Gastrocnemius medialis (tissue), 4 donors: ENCODE measurements at regions not wholly inside any gene's neighbourhood (a gene's known extent, or its start where the extent isn't known, plus 50 kb on each side); places are given as distances from the start of the nearest gene placed in this dataset.

Experiments used
- CTCF ChIP-seq, 5 experiments: fragments of 450-650 bp in 3 of 5; fragments of 200-600 bp in 2 of 5; sonication (generic) in 2 of 5; IDR thresholded peaks in 4 of 5; conservative IDR thresholded peaks in 1 of 5; 1 replicate in 4 of 5; 2 replicates in 1 of 5; pipeline ENCODE4 v1.5.1; 2016 to 2019; ENCODE audit warnings: antibody characterized with exemption in 5 of 5, mild to moderate bottlenecking in 3 of 5, moderate library complexity in 3 of 5
- POLR2A ChIP-seq, 2 donors: fragments of 450-650 bp; IDR thresholded peaks; one replicate each; pipeline ENCODE4 v1.6.1; 2017; ENCODE audit warnings: antibody characterized with exemption in 2 of 2, mild to moderate bottlenecking in 2 of 2, moderate library complexity in 2 of 2

- TF ChIP-seq CTCF (IDR thresholded peaks at IDR 0.05 in 4 of 5, conservative IDR thresholded peaks at IDR 0.05 in 1 of 5) (no peak), POLR2A (IDR thresholded peaks at IDR 0.05) (no peak)
Measured at GRCh38 chr1:60152891-60153290, 79.3 kb upstream of the C1orf87 start.
